ENCODE measurements at regions not wholly inside any gene's neighbourhood (a gene's known extent, or its start where the extent isn't known, plus 50 kb on each side); places are given as distances from the start of the nearest gene placed in this dataset.

GRCh38 chr1:170366980-170367379 is 165.0 kb upstream of the GORAB start:
- no peak for TF ChIP-seq CTCF (IDR thresholded peaks at IDR 0.05)
- TF ChIP-seq POLR2A (IDR thresholded peaks at IDR 0.05): no peak
- TF ChIP-seq EP300 (IDR thresholded peaks at IDR 0.05): no peak

Measured in tibial nerve (tissue), 4 donors.